Esophagus squamous epithelium (tissue), 5 donors: ENCODE measurements at regions not wholly inside any gene's neighbourhood (a gene's known extent, or its start where the extent isn't known, plus 50 kb on each side); places are given as distances from the start of the nearest gene placed in this dataset.

Experiments used
- DNase-seq: peaks from one replicate; lab custom pipeline; 2025; lab: John Stamatoyannopoulos, UW
- H3K27ac ChIP-seq, 4 donors: fragments of 200-600 bp; sonication (generic); one replicate each; pipeline ENCODE4 v1.5.1; 2016 to 2019; ENCODE audit warnings: mild to moderate bottlenecking in 1 of 4
- H3K27me3 ChIP-seq, 4 donors: fragments of 200-600 bp; sonication (generic); 1 replicate in 3 of 4; 2 replicates in 1 of 4; pipeline versions ENCODE4 v1.5.1 to v1.6.0; 2017 to 2021; ENCODE audit warnings: antibody characterized with exemption in 1 of 4
- H3K36me3 ChIP-seq, 3 donors: fragments of 200-600 bp; sonication (generic); one replicate each; pipeline ENCODE4 v1.5.1; 2016 to 2019
- H3K4me1 ChIP-seq, 3 donors: fragments of 200-600 bp; sonication (generic); one replicate each; pipeline ENCODE4 v1.5.1; 2017 to 2019
- H3K4me3 ChIP-seq, 4 donors: fragments of 200-600 bp; sonication (generic); 1 replicate in 3 of 4; 2 replicates in 1 of 4; pipeline ENCODE4 v1.5.1; 2016 to 2019; ENCODE audit warnings: mild to moderate bottlenecking in 2 of 4, moderate library complexity in 1 of 4
- H3K9me3 ChIP-seq, 3 donors: fragments of 200-600 bp; sonication (generic); one replicate each; pipeline ENCODE4 v1.5.1; 2016 to 2019
- CTCF ChIP-seq, 6 experiments: fragments of 450-650 bp in 4 of 6; fragments of 200-600 bp in 2 of 6; sonication (generic) in 2 of 6; IDR thresholded peaks; one replicate each; pipeline ENCODE4 v1.5.1; 2016 to 2019; ENCODE audit warnings: antibody characterized with exemption in 6 of 6, mild to moderate bottlenecking in 4 of 6, moderate library complexity in 4 of 6
- POLR2A ChIP-seq, 4 donors: fragments of 450-650 bp; IDR thresholded peaks; one replicate each; pipeline ENCODE4 v1.6.1; 2017; ENCODE audit warnings: antibody characterized with exemption in 4 of 4, mild to moderate bottlenecking in 4 of 4, moderate library complexity in 3 of 4
- WGBS, 2 donors: methylation state at CpG; one replicate each; pipeline ENCODE4 v1.1.5; 2018; 5-methylcytosine and 5-hydroxymethylcytosine counted together
- intact Hi-C: fragments of 100-400 bp; cut with DNase I; formaldehyde crosslinking; loops from one replicate; pipeline ENCODE4 v1.15.0; 2022
- donor health status: DM: yes; HTN: yes; CAD: no.

GRCh38 chr14:89490466-89490865, 73.4 kb upstream of the FOXN3 start:
- TF ChIP-seq CTCF (IDR thresholded peaks at IDR 0.05) (no peak), POLR2A (IDR thresholded peaks at IDR 0.05) (no peak)
- WGBS, 2 donors, result 91 to 94% methylated on average over 5 of the region's 5 CpGs
- no peaks in the 10 kb centered on the region for H3K27me3 ChIP-seq
- H3K36me3 ChIP-seq, result no peaks in the 10 kb centered on the region
- H3K27ac ChIP-seq, result no peak overlapping the region
- H3K4me3 ChIP-seq, result no peak overlapping the region
- intact Hi-C loops, result no loop called here
- H3K4me1 ChIP-seq, result peaks cover 1 to 14% (median 8%) of the 10 kb centered on the region in 3 donors
- DNase-seq, result no peak
- no peaks in the 10 kb centered on the region for H3K9me3 ChIP-seq

GRCh38 chr14:89489761-89490437, 72.9 kb upstream of the FOXN3 start:
- H3K4me1 ChIP-seq, result peaks cover 5 to 20% (median 10%) of the 10 kb centered on the region in 3 donors
- intact Hi-C loops, result no loop called here
- 26 to 40% methylated on average over 14 to 17 of the region's 17 CpGs for whole genome bisulfite sequencing, 2 donors
- peak overlapping the region in 3 of 4 donors; percentile 22 to 39 (median 24) for H3K4me3 ChIP-seq
- peak overlapping the region in 1 of 4 donors; percentile 12 for H3K27ac ChIP-seq
- no peaks in the 10 kb centered on the region for H3K9me3 ChIP-seq
- no peak for DNase-seq
- no peaks in the 10 kb centered on the region for H3K27me3 ChIP-seq
- no peaks in the 10 kb centered on the region for H3K36me3 ChIP-seq
- TF ChIP-seq CTCF (IDR thresholded peaks at IDR 0.05), result no peak
- no peak for TF ChIP-seq POLR2A (IDR thresholded peaks at IDR 0.05)

GRCh38 chr14:89486961-89487360, 69.9 kb upstream of the FOXN3 start:
- no peaks in the 10 kb centered on the region for H3K9me3 ChIP-seq
- no peak for DNase-seq
- peak overlapping the region in 1 of 4 donors; percentile 49 for H3K27ac ChIP-seq

GRCh38 chr14:89486505-89486904, 69.5 kb upstream of the FOXN3 start:
- no peaks in the 10 kb centered on the region for H3K9me3 ChIP-seq
- intact Hi-C loops, result no loop called here
- peak overlapping the region in 1 of 4 donors; percentile 49 for H3K27ac ChIP-seq
- H3K4me1 ChIP-seq, result peaks cover 10 to 26% (median 12%) of the 10 kb centered on the region in 3 donors
- no peaks in the 10 kb centered on the region for H3K36me3 ChIP-seq
- DNase-seq, result no peak
- 75 to 77% methylated on average over 8 of the region's 8 CpGs for WGBS, 2 donors
- H3K27me3 ChIP-seq, result no peaks in the 10 kb centered on the region
- no peak overlapping the region for H3K4me3 ChIP-seq
- TF ChIP-seq POLR2A (IDR thresholded peaks at IDR 0.05), result no peak
- no peak for TF ChIP-seq CTCF (IDR thresholded peaks at IDR 0.05)

More at GRCh38 chr14:89486961-89487360, 69.9 kb upstream of the FOXN3 start:
- peaks cover 10 to 26% (median 12%) of the 10 kb centered on the region in 3 donors for H3K4me1 ChIP-seq
- no peaks in the 10 kb centered on the region for H3K27me3 ChIP-seq
- WGBS, 2 donors, result 85% methylated on average over 8 of the region's 8 CpGs
- intact Hi-C loops, result no loop called here
- H3K4me3 ChIP-seq, result no peak overlapping the region
- H3K36me3 ChIP-seq, result no peaks in the 10 kb centered on the region
- TF ChIP-seq CTCF (IDR thresholded peaks at IDR 0.05) (no peak), POLR2A (IDR thresholded peaks at IDR 0.05) (no peak)

GRCh38 chr14:89485264-89485663, 68.2 kb upstream of the FOXN3 start:
- no peak for DNase-seq
- no peaks in the 10 kb centered on the region for H3K9me3 ChIP-seq
- intact Hi-C loops, result no loop called here
- peaks cover 9 to 26% (median 12%) of the 10 kb centered on the region in 3 donors for H3K4me1 ChIP-seq
- H3K27ac ChIP-seq, result peak overlapping the region in 3 of 4 donors; percentile 25 to 64 (median 26)
- 13% methylated on average over 1 of the region's 2 CpGs; no CpG with 5 or more reads in 1 of the 2 donors for WGBS, 2 donors
- H3K27me3 ChIP-seq, result no peaks in the 10 kb centered on the region
- H3K36me3 ChIP-seq, result no peaks in the 10 kb centered on the region
- no peak for TF ChIP-seq POLR2A (IDR thresholded peaks at IDR 0.05)
- TF ChIP-seq CTCF (IDR thresholded peaks at IDR 0.05), result no peak
- no peak overlapping the region for H3K4me3 ChIP-seq
